Gastrocnemius medialis (tissue), 4 donors: ENCODE measurements at regions not wholly inside any gene's neighbourhood (a gene's known extent, or its start where the extent isn't known, plus 50 kb on each side); places are given as distances from the start of the nearest gene placed in this dataset.
"Not testable (repeated sequence)": the region's sequence is repeated elsewhere in the genome, so short reads cannot be mapped to it uniquely, and the experiment has no call there.

ENCODE experiments used
- ATAC-seq, 2 donors: fragments of 150-250 bp; one replicate each; pipeline ENCODE4 v1.9.1; 2016
- DNase-seq, 2 donors: peaks; one replicate each; pipeline ENCODE4 v3.0.0-alpha.2; 2019
- H3K27ac ChIP-seq, 4 donors: fragments of 200-600 bp; sonication (generic); 1 replicate in 1 of 4; 2 replicates in 3 of 4; pipeline ENCODE4 v1.5.1; 2016 to 2018; ENCODE audit warnings: mild to moderate bottlenecking in 2 of 4, moderate library complexity in 1 of 4
- H3K27me3 ChIP-seq, 3 donors: fragments of 200-600 bp; sonication (generic) in 2 of 3; 1 replicate in 1 of 3; 2 replicates in 2 of 3; pipeline versions ENCODE4 v1.5.1 to v1.6.0; 2016 to 2019; ENCODE audit warnings: mild to moderate bottlenecking in 1 of 3, moderate library complexity in 1 of 3
- H3K36me3 ChIP-seq, 2 donors: fragments of 200-600 bp; sonication (generic) in 1 of 2; one replicate each; pipeline ENCODE4 v1.5.1; 2017 to 2018
- H3K4me1 ChIP-seq, 2 donors: fragments of 200-600 bp; sonication (generic) in 1 of 2; one replicate each; pipeline ENCODE4 v1.5.1; 2016 to 2017; ENCODE audit warnings: mild to moderate bottlenecking in 2 of 2
- H3K4me3 ChIP-seq, 4 donors: fragments of 200-600 bp; sonication (generic) in 3 of 4; 1 replicate in 1 of 4; 2 replicates in 3 of 4; pipeline ENCODE4 v1.5.1; 2016 to 2019; ENCODE audit warnings: mild to moderate bottlenecking in 2 of 4
- H3K9me3 ChIP-seq, 3 donors: fragments of 200-600 bp; sonication (generic) in 2 of 3; 1 replicate in 1 of 3; 2 replicates in 2 of 3; pipeline ENCODE4 v1.5.1; 2016 to 2019
- POLR2A ChIP-seq, 2 donors: fragments of 450-650 bp; IDR thresholded peaks; one replicate each; pipeline ENCODE4 v1.6.1; 2017; ENCODE audit warnings: antibody characterized with exemption in 2 of 2, mild to moderate bottlenecking in 2 of 2, moderate library complexity in 2 of 2
- in situ Hi-C, 4 donors: fragments of 200-750 bp; cut with MboI; loops; one replicate each; pipeline versions ENCODE4 v1.15.0 to v1.8.0; 2017; ENCODE audit warnings: low sequenced_read_pairs in 4 of 4
- intact Hi-C: fragments of 100-400 bp; cut with DNase I; formaldehyde crosslinking; loops from one replicate; pipeline ENCODE4 v1.15.1; 2023; ENCODE audit warnings: low total_unique reads
- TF ChIP-seq, protein P1 (sequence below), 5 experiments: fragments of 450-650 bp in 3 of 5; fragments of 200-600 bp in 2 of 5; sonication (generic) in 2 of 5; IDR thresholded peaks in 4 of 5; conservative IDR thresholded peaks in 1 of 5; 1 replicate in 4 of 5; 2 replicates in 1 of 5; pipeline ENCODE4 v1.5.1; 2016 to 2019; ENCODE audit warnings: antibody characterized with exemption in 5 of 5, mild to moderate bottlenecking in 3 of 5, moderate library complexity in 3 of 5

GRCh38 chr2:221969087-221969829, 329.5 kb downstream of the PAX3 start:
- in situ Hi-C loops (no loop called here), intact Hi-C loops (loop anchor here (5.0 kb wide), 1 partner anchor 482 kb away; no protein-coding TSS in a partner anchor)
- Histone ChIP-seq H3K27me3 (no peaks in the 10 kb centered on the region), H3K36me3 (no peaks in the 10 kb centered on the region), H3K4me3 (no peak overlapping the region), H3K27ac (no peak overlapping the region), H3K4me1 (no peaks in the 10 kb centered on the region), H3K9me3 (no peaks in the 10 kb centered on the region)
- ATAC-seq (peak in 1 of 2 donors; percentile 56), DNase-seq (no peak)
- TF ChIP-seq, protein P1, sequence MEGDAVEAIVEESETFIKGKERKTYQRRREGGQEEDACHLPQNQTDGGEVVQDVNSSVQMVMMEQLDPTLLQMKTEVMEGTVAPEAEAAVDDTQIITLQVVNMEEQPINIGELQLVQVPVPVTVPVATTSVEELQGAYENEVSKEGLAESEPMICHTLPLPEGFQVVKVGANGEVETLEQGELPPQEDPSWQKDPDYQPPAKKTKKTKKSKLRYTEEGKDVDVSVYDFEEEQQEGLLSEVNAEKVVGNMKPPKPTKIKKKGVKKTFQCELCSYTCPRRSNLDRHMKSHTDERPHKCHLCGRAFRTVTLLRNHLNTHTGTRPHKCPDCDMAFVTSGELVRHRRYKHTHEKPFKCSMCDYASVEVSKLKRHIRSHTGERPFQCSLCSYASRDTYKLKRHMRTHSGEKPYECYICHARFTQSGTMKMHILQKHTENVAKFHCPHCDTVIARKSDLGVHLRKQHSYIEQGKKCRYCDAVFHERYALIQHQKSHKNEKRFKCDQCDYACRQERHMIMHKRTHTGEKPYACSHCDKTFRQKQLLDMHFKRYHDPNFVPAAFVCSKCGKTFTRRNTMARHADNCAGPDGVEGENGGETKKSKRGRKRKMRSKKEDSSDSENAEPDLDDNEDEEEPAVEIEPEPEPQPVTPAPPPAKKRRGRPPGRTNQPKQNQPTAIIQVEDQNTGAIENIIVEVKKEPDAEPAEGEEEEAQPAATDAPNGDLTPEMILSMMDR (IDR thresholded peaks at IDR 0.05 in 4 of 5, conservative IDR thresholded peaks at IDR 0.05 in 1 of 5), result peak in 4 of 5 experiments; percentile 20 to 47 (median 39)
- no peak for TF ChIP-seq POLR2A (IDR thresholded peaks at IDR 0.05)

DNA sequence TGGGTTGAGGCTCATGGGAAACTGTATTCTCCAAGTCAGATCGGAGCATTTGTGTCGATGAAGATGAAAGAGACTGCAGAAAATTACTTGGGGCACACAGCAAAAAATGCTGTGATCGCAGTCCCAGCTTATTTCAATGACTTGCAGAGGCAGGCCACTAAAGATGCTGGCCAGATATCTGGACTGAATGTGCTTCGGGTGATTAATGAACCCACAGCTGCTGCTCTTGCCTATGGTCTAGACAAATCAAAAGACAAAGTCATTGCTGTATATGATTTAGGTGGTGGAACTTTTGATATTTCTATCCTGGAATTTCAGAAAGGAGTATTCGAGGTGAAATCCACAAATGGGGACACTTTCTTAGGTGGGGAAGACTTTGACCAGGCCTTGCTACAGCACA, 336.6 kb downstream of the PAX3 start:
- H3K9me3 ChIP-seq, result no peaks in the 10 kb centered on the region
- no peaks in the 10 kb centered on the region for H3K27me3 ChIP-seq
- no peak for TF ChIP-seq POLR2A (IDR thresholded peaks at IDR 0.05)
- TF ChIP-seq, protein P1 (IDR thresholded peaks at IDR 0.05 in 4 of 5, conservative IDR thresholded peaks at IDR 0.05 in 1 of 5), result no peak
- intact Hi-C loops, result no loop called here
- no peaks in the 10 kb centered on the region for H3K4me1 ChIP-seq
- H3K4me3 ChIP-seq, result no peak overlapping the region
- in situ Hi-C loops, result no loop called here
- DNase-seq (no peak), ATAC-seq (no peak)
- no peak overlapping the region for H3K27ac ChIP-seq
- H3K36me3 ChIP-seq, result no peaks in the 10 kb centered on the region

- TF ChIP-seq, protein P1 (IDR thresholded peaks at IDR 0.05 in 4 of 5, conservative IDR thresholded peaks at IDR 0.05 in 1 of 5), result no peak
- no peak for TF ChIP-seq POLR2A (IDR thresholded peaks at IDR 0.05)
- H3K9me3 ChIP-seq, result no peaks in the 10 kb centered on the region
- no peaks in the 10 kb centered on the region for H3K4me1 ChIP-seq
- intact Hi-C loops (no loop called here), in situ Hi-C loops (no loop called here)
- no peak overlapping the region for H3K4me3 ChIP-seq
- H3K27me3 ChIP-seq, result no peaks in the 10 kb centered on the region
- no peaks in the 10 kb centered on the region for H3K36me3 ChIP-seq
- no peak for ATAC-seq
- H3K27ac ChIP-seq, result no peak overlapping the region
- no peak for DNase-seq
These were observed 337.2 kb downstream of the PAX3 start for GRCh38 chr2:221961561-221961960.

DNA sequence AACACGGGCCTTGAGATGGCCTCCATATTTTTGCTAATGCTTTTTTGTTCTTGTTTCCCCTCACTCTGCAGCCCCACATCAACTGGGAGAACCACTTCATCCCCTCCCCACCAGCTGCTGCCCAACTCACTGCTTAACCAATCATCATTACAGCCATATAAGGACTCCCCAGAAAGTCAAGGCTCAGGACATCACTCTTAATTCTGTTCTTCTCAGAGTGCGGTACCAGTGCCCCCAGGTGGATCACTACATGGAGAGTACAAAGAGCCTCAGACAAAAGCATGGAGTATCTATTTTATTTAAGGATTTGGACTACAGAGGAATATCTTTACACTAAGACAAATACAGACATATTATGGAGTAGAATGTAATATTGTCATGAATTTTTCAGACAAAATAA, 340.6 kb downstream of the PAX3 start:
- H3K9me3 ChIP-seq, result no peaks in the 10 kb centered on the region
- intact Hi-C loops, result no loop called here
- no peak for ATAC-seq
- H3K36me3 ChIP-seq, result no peaks in the 10 kb centered on the region
- no peaks in the 10 kb centered on the region for H3K27me3 ChIP-seq
- no peaks in the 10 kb centered on the region for H3K4me1 ChIP-seq
- H3K4me3 ChIP-seq, result no peak overlapping the region
- H3K27ac ChIP-seq, result no peak overlapping the region
- DNase-seq, result no peak
- in situ Hi-C loops, result no loop called here
- no peak for TF ChIP-seq POLR2A (IDR thresholded peaks at IDR 0.05)
- TF ChIP-seq, protein P1 (IDR thresholded peaks at IDR 0.05 in 4 of 5, conservative IDR thresholded peaks at IDR 0.05 in 1 of 5), result no peak

- in situ Hi-C loops, result no loop called here
These were observed 350.7 kb downstream of the PAX3 start for GRCh38 chr2:221948076-221948475.

GRCh38 chr2:221944452-221944851, 354.3 kb downstream of the PAX3 start:
- intact Hi-C loops, H3K4me1 ChIP-seq, H3K27ac ChIP-seq, H3K27me3 ChIP-seq, ATAC-seq, DNase-seq, H3K36me3 ChIP-seq, in situ Hi-C loops, H3K4me3 ChIP-seq, H3K9me3 ChIP-seq: not testable (repeated sequence)

More at GRCh38 chr2:221948076-221948475, 350.7 kb downstream of the PAX3 start:
- TF ChIP-seq, protein P1 (IDR thresholded peaks at IDR 0.05 in 4 of 5, conservative IDR thresholded peaks at IDR 0.05 in 1 of 5), result no peak
- TF ChIP-seq POLR2A (IDR thresholded peaks at IDR 0.05), result no peak
- intact Hi-C loops, result no loop called here
- Histone ChIP-seq H3K36me3 (no peaks in the 10 kb centered on the region), H3K27ac (no peak overlapping the region), H3K9me3 (no peaks in the 10 kb centered on the region), H3K27me3 (no peaks in the 10 kb centered on the region), H3K4me3 (no peak overlapping the region), H3K4me1 (no peaks in the 10 kb centered on the region)
- DNase-seq (no peak), ATAC-seq (no peak)
